ENCODE measurements at regions not wholly inside any gene's neighbourhood (a gene's known extent, or its start where the extent isn't known, plus 50 kb on each side); places are given as distances from the start of the nearest gene placed in this dataset.

DNA sequence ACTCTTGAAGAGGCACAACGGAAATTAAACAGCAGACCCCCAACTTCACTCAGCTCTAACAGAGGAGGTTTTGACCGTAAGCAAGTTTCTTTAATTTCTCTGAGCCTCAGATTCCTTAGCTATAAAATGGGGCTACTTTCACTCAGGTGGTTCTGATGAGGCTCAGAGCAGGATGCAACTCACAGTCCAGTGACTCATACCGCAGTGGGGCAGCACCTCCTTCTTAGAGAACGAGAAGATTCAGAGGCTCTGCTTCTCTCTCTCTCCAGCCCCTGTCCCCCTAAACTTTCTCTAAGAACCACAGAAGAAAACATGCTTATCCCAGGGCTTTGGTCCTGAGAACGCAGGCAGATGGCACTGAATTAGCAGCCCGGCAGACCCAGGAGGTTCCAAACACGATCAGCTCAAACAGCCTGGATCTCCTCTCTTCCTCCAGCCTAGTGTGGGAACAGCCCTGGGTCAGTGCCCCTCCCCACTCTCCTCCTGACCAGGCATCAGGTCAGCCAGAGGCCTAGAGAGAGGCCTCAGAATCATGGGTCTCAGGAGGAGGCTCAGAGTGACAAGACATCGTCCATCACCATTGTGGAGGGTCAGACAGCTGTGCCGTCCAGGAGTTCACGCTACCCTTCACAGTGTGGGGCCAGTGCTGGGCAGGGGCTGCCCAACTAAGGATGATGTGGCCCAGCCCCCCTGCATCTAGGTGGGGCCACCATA is 433.0 kb downstream of the PTPRU start:
- Histone ChIP-seq H3K4me3 (no peak overlapping the region), H3K9me3 (no peaks in the 10 kb centered on the region), H3K27me3 (peaks cover 0 to 23% (median 11%) of the 10 kb centered on the region in 7 donors), H3K4me1 (no peaks in the 10 kb centered on the region), H3K36me3 (no peaks in the 10 kb centered on the region), H3K27ac (no peak overlapping the region)
- ATAC-seq = no peak
- DNase-seq = no peak
- intact Hi-C loops (cut with DNase I) = no loop called here
- TF ChIP-seq, protein P1, sequence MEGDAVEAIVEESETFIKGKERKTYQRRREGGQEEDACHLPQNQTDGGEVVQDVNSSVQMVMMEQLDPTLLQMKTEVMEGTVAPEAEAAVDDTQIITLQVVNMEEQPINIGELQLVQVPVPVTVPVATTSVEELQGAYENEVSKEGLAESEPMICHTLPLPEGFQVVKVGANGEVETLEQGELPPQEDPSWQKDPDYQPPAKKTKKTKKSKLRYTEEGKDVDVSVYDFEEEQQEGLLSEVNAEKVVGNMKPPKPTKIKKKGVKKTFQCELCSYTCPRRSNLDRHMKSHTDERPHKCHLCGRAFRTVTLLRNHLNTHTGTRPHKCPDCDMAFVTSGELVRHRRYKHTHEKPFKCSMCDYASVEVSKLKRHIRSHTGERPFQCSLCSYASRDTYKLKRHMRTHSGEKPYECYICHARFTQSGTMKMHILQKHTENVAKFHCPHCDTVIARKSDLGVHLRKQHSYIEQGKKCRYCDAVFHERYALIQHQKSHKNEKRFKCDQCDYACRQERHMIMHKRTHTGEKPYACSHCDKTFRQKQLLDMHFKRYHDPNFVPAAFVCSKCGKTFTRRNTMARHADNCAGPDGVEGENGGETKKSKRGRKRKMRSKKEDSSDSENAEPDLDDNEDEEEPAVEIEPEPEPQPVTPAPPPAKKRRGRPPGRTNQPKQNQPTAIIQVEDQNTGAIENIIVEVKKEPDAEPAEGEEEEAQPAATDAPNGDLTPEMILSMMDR (IDR thresholded peaks at IDR 0.05) = no peak
- WGBS, 2 donors = 73 to 79% methylated on average over 10 of the region's 10 CpGs

DNA sequence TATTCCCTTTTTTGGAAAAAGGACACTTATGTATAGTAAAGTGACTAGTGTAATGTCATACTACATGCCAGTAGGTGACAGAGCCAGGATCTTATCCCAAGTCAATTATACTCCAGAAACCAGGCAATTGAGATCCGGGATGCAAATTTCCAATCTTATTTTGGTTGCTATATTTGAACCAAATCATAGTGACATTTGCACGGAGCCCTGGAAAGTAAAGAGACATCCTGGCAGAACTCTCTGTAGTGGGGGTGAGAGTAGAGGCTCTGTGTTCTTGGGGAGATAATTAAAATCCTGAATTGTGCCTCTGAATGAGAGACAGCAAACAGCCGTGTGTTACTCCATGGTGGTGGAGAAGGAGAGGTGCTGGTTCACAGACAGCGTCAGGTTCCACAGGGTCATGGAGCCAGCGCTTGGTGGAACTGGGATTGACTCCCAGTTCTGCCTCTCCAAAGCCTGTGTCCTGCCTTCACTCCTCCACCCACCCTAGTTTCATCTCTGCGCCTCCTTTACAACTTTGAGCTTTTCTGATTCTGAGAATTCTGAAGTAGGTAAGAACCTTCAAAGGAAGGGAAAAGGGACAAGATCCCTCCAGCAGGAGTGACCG is 432.3 kb downstream of the PTPRU start:
- intact Hi-C loops (cut with DNase I) = no loop called here
- TF ChIP-seq, protein P1 (IDR thresholded peaks at IDR 0.05) = no peak
- ATAC-seq (no peak), DNase-seq (no peak)
- Histone ChIP-seq H3K4me3 (no peak overlapping the region), H3K36me3 (no peaks in the 10 kb centered on the region), H3K4me1 (no peaks in the 10 kb centered on the region), H3K9me3 (no peaks in the 10 kb centered on the region), H3K27me3 (peaks cover 0 to 25% (median 13%) of the 10 kb centered on the region in 7 donors), H3K27ac (no peak overlapping the region)
- 56 to 77% methylated on average over 7 of the region's 7 CpGs for WGBS, 2 donors

DNA sequence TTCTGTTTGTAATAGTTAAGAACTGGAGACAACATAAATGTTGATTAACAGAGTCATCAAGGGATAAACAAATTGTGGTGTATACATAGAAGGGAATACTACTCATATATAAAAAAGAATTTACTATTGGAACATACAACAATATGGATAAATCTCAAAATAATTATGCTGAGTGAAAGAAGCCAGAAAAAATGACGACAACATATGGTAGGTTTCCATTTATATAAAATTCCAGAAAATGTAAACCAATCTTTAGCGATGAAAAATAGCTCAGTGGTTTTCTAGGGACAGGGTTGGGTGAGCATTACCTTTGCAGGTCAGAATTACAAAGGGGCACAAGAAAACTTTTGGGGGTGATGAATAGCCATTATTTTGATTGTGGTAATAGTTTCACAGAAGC is 431.6 kb downstream of the PTPRU start:
- no peaks in the 10 kb centered on the region for H3K4me1 ChIP-seq
- H3K36me3 ChIP-seq = no peaks in the 10 kb centered on the region
- no peak overlapping the region for H3K27ac ChIP-seq
- DNase-seq (no peak), ATAC-seq (no peak)
- TF ChIP-seq, protein P1 (IDR thresholded peaks at IDR 0.05) = no peak
- 75 to 81% methylated on average over 2 of the region's 2 CpGs for WGBS, 2 donors
- H3K4me3 ChIP-seq = no peak overlapping the region
- H3K27me3 ChIP-seq = peaks cover 0 to 25% (median 13%) of the 10 kb centered on the region in 7 donors
- intact Hi-C loops (cut with DNase I) = no loop called here
- H3K9me3 ChIP-seq = peaks cover 0 to 1% (median 0%) of the 10 kb centered on the region in 11 donors

GRCh38 chr1:29664711-29665110 is 428.4 kb downstream of the PTPRU start:
- Histone ChIP-seq H3K27me3 (peaks cover 0 to 25% (median 13%) of the 10 kb centered on the region in 7 donors), H3K4me3 (no peak overlapping the region), H3K9me3 (peaks cover 0 to 31% (median 14%) of the 10 kb centered on the region in 11 donors), H3K4me1 (no peaks in the 10 kb centered on the region), H3K36me3 (no peaks in the 10 kb centered on the region), H3K27ac (no peak overlapping the region)
- TF ChIP-seq, protein P1 (IDR thresholded peaks at IDR 0.05) = no peak
- 71 to 74% methylated on average over 2 of the region's 2 CpGs for WGBS, 2 donors
- intact Hi-C loops (cut with DNase I) = no loop called here
- ATAC-seq (no peak), DNase-seq (no peak)

All from heart right ventricle (tissue), 16 donors.